Left renal pelvis (tissue), 4 donors: ENCODE measurements at regions not wholly inside any gene's neighbourhood (a gene's known extent, or its start where the extent isn't known, plus 50 kb on each side); places are given as distances from the start of the nearest gene placed in this dataset.
"Not testable (repeated sequence)": the region's sequence is repeated elsewhere in the genome, so short reads cannot be mapped to it uniquely, and the experiment has no call there.

Experiments used
- DNase-seq, 4 donors: peaks; one replicate each; pipeline ENCODE4 v3.0.0-alpha.2; 2013; ENCODE audit warnings: low read depth in 4 of 4, low spot score in 3 of 4

GRCh38 chr6:106802139-106802538, 172.4 kb downstream of the CD24 start:
- no peak for DNase-seq

- no peak for DNase-seq
Observed at GRCh38 chr6:106801256-106801655, 171.9 kb downstream of the QRSL1 start.

GRCh38 chr6:106800379-106800778, 171.0 kb downstream of the QRSL1 start:
- DNase-seq, result no peak

- DNase-seq, result peak in 1 of 4 donors; percentile 35
Observed at GRCh38 chr6:106799031-106799894, 169.9 kb downstream of the QRSL1 start.

GRCh38 chr6:106797186-106797585, 167.8 kb downstream of the QRSL1 start:
- no peak for DNase-seq

- DNase-seq, result no peak
Observed at GRCh38 chr6:106796781-106797180, 167.4 kb downstream of the QRSL1 start.

GRCh38 chr6:106794129-106794528, 164.8 kb downstream of the QRSL1 start:
- no peak for DNase-seq

- no peak for DNase-seq
Observed at GRCh38 chr6:106792536-106793236, 163.3 kb downstream of the QRSL1 start.

GRCh38 chr6:106790935-106791334, 161.6 kb downstream of the QRSL1 start:
- DNase-seq, result no peak

- no peak for DNase-seq
Observed at GRCh38 chr6:106790149-106790770, 160.9 kb downstream of the QRSL1 start.

- DNase-seq, result no peak
Observed at GRCh38 chr6:106789428-106790148, 160.2 kb downstream of the QRSL1 start.

GRCh38 chr6:106788761-106789160, 159.4 kb downstream of the QRSL1 start:
- DNase-seq, result no peak

GRCh38 chr6:106787327-106788196, 158.2 kb downstream of the QRSL1 start:
- no peak for DNase-seq

GRCh38 chr6:106785298-106785697, 155.9 kb downstream of the QRSL1 start:
- no peak for DNase-seq

GRCh38 chr6:106783640-106784566, 154.5 kb downstream of the QRSL1 start:
- no peak for DNase-seq

GRCh38 chr6:106782536-106783285, 153.3 kb downstream of the QRSL1 start:
- no peak for DNase-seq

- not testable (repeated sequence) for DNase-seq
Observed at GRCh38 chr6:106779552-106779951, 150.2 kb downstream of the QRSL1 start.

- DNase-seq, result no peak
Observed at GRCh38 chr6:106778943-106779342, 149.6 kb downstream of the QRSL1 start.
